ENCODE measurements at regions not wholly inside any gene's neighbourhood (a gene's known extent, or its start where the extent isn't known, plus 50 kb on each side); places are given as distances from the start of the nearest gene placed in this dataset.

GRCh38 chr15:57835119-57835518 lies 128.6 kb downstream of the POLR2M start:
- no peak for TF ChIP-seq REST (IDR thresholded peaks at IDR 0.05; ENCODE audit: insufficient replicate concordance, low read depth)
- TF ChIP-seq CTCF (IDR thresholded peaks at IDR 0.05; ENCODE audit: insufficient read depth, low read length), result no peak
- no peak for TF ChIP-seq POLR2AphosphoS5 (IDR thresholded peaks at IDR 0.05; ENCODE audit: low read depth)
- TF ChIP-seq SPI1 (IDR thresholded peaks at IDR 0.05; ENCODE audit: borderline replicate concordance, low read depth), result no peak
